ENCODE measurements at regions not wholly inside any gene's neighbourhood (a gene's known extent, or its start where the extent isn't known, plus 50 kb on each side); places are given as distances from the start of the nearest gene placed in this dataset.

GRCh38 chr17:73890831-73891405 lies 246.7 kb upstream of the SDK2 start:
- DNase-seq (ENCODE audit: extremely low spot score), result no peak
- ChIA-PET CTCF (no interaction called here), POLR2A (no interaction called here)
- no peak for TF ChIP-seq FOXM1 (IDR thresholded peaks at IDR 0.05; ENCODE audit: borderline replicate concordance)

DNA sequence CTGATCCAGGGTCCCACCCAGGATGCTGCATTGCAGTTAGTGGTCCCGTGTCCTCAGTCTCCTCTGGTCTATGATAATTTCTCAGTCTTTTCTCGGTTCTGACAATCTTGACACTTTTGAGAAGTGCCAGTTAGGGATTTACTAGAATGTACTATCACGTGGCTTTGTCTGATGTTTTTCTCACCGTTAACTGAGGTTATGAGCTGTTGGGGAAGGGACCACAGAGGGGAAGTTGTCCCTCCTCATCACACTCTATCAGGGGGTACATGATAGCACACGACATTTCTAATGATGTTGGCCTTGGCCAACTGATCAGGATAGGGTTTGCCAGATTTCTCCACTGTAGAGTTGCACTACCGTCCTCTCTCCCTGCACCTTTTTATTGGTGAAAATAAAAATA lies 250.9 kb upstream of the SDK2 start:
- TF ChIP-seq SP1 (IDR thresholded peaks at IDR 0.05) (no peak), ELF4 (IDR thresholded peaks at IDR 0.05) (no peak), TARDBP (IDR thresholded peaks at IDR 0.05) (no peak), LEF1 (IDR thresholded peaks at IDR 0.05; ENCODE audit: borderline replicate concordance) (no peak), SUZ12 (IDR thresholded peaks at IDR 0.05) (no peak)
- TF ChIP-seq, protein P1, sequence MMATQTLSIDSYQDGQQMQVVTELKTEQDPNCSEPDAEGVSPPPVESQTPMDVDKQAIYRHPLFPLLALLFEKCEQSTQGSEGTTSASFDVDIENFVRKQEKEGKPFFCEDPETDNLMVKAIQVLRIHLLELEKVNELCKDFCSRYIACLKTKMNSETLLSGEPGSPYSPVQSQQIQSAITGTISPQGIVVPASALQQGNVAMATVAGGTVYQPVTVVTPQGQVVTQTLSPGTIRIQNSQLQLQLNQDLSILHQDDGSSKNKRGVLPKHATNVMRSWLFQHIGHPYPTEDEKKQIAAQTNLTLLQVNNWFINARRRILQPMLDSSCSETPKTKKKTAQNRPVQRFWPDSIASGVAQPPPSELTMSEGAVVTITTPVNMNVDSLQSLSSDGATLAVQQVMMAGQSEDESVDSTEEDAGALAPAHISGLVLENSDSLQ (IDR thresholded peaks at IDR 0.05), result no peak
- ChIA-PET POLR2A (no interaction called here), CTCF (interaction anchor here (1.0 kb wide), 1 partner anchor 63 kb away, joined by 3 read pairs; no protein-coding TSS in a partner anchor)
- DNase-seq (ENCODE audit: extremely low spot score), result no peak

DNA sequence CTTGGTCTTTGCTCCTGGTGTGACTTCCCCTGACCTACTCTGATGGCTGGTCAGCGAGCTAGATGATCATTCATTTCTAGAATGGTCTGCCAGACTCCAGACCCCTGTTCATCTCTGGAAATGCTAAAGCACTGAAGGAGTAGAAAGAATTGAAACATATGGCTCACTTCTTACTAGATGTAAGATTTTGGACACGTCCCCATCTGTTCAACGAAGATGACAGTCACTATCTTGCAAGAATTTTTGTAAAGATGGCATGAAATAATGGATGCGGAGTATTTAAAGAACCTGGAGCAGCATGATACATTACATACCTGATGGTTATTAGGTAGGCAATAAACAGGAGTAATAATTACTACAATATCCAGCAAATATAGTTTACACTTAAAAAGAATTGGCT lies 252.7 kb upstream of the SDK2 start:
- DNase-seq (ENCODE audit: extremely low spot score), result no peak
- ChIA-PET POLR2A (no interaction called here), CTCF (no interaction called here)
- no peak for TF ChIP-seq FOXK2 (IDR thresholded peaks at IDR 0.05)

- no peak for DNase-seq (ENCODE audit: extremely low spot score)
- TF ChIP-seq FOXA1 (IDR thresholded peaks at IDR 0.05), result no peak
- TF ChIP-seq, protein P1 (IDR thresholded peaks at IDR 0.05), result no peak
- TF ChIP-seq FOXK2 (IDR thresholded peaks at IDR 0.05), result no peak
- TF ChIP-seq LEF1 (IDR thresholded peaks at IDR 0.05; ENCODE audit: borderline replicate concordance), result no peak
- no peak for TF ChIP-seq L3MBTL2 (conservative IDR thresholded peaks at IDR 0.05)
- no peak for TF ChIP-seq SUZ12 (IDR thresholded peaks at IDR 0.05)
- no peak for TF ChIP-seq FOXM1 (IDR thresholded peaks at IDR 0.05; ENCODE audit: borderline replicate concordance)
- no peak for TF ChIP-seq HDGF (IDR thresholded peaks at IDR 0.05; ENCODE audit: borderline replicate concordance)
- TF ChIP-seq ZNF384 (IDR thresholded peaks at IDR 0.05), result no peak
- no peak for TF ChIP-seq TARDBP (IDR thresholded peaks at IDR 0.05)
- TF ChIP-seq NFRKB (IDR thresholded peaks at IDR 0.05), result no peak
- no peak for TF ChIP-seq CTBP1 (IDR thresholded peaks at IDR 0.05; ENCODE audit: borderline replicate concordance)
- no peak for TF ChIP-seq BHLHE40 (IDR thresholded peaks at IDR 0.05; ENCODE audit: borderline replicate concordance)
- TF ChIP-seq ELF4 (IDR thresholded peaks at IDR 0.05), result no peak
- TF ChIP-seq ARNT (IDR thresholded peaks at IDR 0.05), result no peak
- TF ChIP-seq SP1 (IDR thresholded peaks at IDR 0.05), result no peak
- POLR2A ChIA-PET, result no interaction called here
- CTCF ChIA-PET, result no interaction called here
Measured at GRCh38 chr17:73899839-73900238, 255.6 kb upstream of the SDK2 start.

- POLR2A ChIA-PET, result no interaction called here
- TF ChIP-seq HDGF (IDR thresholded peaks at IDR 0.05; ENCODE audit: borderline replicate concordance) (no peak), ELF4 (IDR thresholded peaks at IDR 0.05) (no peak), NFRKB (IDR thresholded peaks at IDR 0.05) (no peak), LEF1 (IDR thresholded peaks at IDR 0.05; ENCODE audit: borderline replicate concordance) (no peak), TARDBP (IDR thresholded peaks at IDR 0.05) (no peak), ZNF384 (IDR thresholded peaks at IDR 0.05) (no peak), FOXK2 (IDR thresholded peaks at IDR 0.05) (no peak), ARNT (IDR thresholded peaks at IDR 0.05) (no peak), BHLHE40 (IDR thresholded peaks at IDR 0.05; ENCODE audit: borderline replicate concordance) (no peak), SUZ12 (IDR thresholded peaks at IDR 0.05) (no peak), L3MBTL2 (conservative IDR thresholded peaks at IDR 0.05) (no peak), FOXM1 (IDR thresholded peaks at IDR 0.05; ENCODE audit: borderline replicate concordance) (no peak), SP1 (IDR thresholded peaks at IDR 0.05) (no peak), FOXA1 (IDR thresholded peaks at IDR 0.05) (no peak), CTBP1 (IDR thresholded peaks at IDR 0.05; ENCODE audit: borderline replicate concordance) (no peak)
- TF ChIP-seq, protein P1 (IDR thresholded peaks at IDR 0.05), result no peak
- CTCF ChIA-PET, result no interaction called here
- DNase-seq (ENCODE audit: extremely low spot score), result no peak
Measured at GRCh38 chr17:73900516-73900915, 256.3 kb upstream of the SDK2 start.

DNA sequence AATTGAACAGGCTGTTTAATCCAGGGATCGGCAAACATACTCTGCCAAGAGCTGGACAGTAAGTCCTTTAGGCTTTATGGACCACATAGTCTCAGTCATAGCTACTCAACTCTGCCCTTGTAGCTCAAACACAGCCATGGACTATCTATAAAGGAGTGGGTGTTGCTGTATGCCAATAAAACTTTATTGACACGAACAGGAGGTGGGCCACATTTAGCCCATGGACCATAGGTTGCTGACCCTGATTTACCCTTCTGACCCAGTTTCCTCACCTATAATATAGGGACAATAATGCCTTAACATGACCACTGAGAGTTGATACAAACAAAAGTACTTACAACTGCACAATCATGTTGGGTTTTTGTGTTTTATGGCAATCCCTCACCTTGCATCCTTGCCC lies 257.0 kb upstream of the SDK2 start:
- no peak for DNase-seq (ENCODE audit: extremely low spot score)
- ChIA-PET POLR2A (no interaction called here), CTCF (no interaction called here)
- TF ChIP-seq ARNT (IDR thresholded peaks at IDR 0.05), result no peak
- TF ChIP-seq NFRKB (IDR thresholded peaks at IDR 0.05), result no peak
- no peak for TF ChIP-seq FOXK2 (IDR thresholded peaks at IDR 0.05)
- TF ChIP-seq BHLHE40 (IDR thresholded peaks at IDR 0.05; ENCODE audit: borderline replicate concordance), result no peak

GRCh38 chr17:73901661-73902415 lies 257.6 kb upstream of the SDK2 start:
- ChIA-PET POLR2A (no interaction called here), CTCF (interaction anchor here (0.6 to 1.1 kb wide), 2 partner anchors 188 to 732 kb away, joined by 3 read pairs; no protein-coding TSS in a partner anchor)
- DNase-seq (ENCODE audit: extremely low spot score), result no peak
- TF ChIP-seq HDGF (IDR thresholded peaks at IDR 0.05; ENCODE audit: borderline replicate concordance), result no peak
- TF ChIP-seq ARNT (IDR thresholded peaks at IDR 0.05), result no peak
- no peak for TF ChIP-seq TARDBP (IDR thresholded peaks at IDR 0.05)
- no peak for TF ChIP-seq CTBP1 (IDR thresholded peaks at IDR 0.05; ENCODE audit: borderline replicate concordance)

All from HEK293T (cell line).